IMR-90 (cell line): ENCODE measurements at regions not wholly inside any gene's neighbourhood (a gene's known extent, or its start where the extent isn't known, plus 50 kb on each side); places are given as distances from the start of the nearest gene placed in this dataset.

ENCODE experiments used
- BHLHE40 ChIP-seq: fragments of 150-350 bp; IDR thresholded peaks from 2 replicates; pipeline ENCODE4 v1.6.1; 2016; ENCODE audit warnings: mild to moderate bottlenecking, low read depth, low read length
- CEBPB ChIP-seq: IDR thresholded peaks from 2 replicates; pipeline ENCODE4 v1.6.1; 2012; ENCODE audit warnings: low read depth, low read length, improper control_type of control experiment
- CHD1 ChIP-seq: IDR thresholded peaks from 2 replicates; pipeline ENCODE4 v1.6.1; 2012; ENCODE audit warnings: low read depth, low read length, improper control_type of control experiment
- CTCF ChIP-seq: conservative IDR thresholded peaks from 2 replicates; pipeline ENCODE4 v1.5.1; 2012; ENCODE audit warnings: mild to moderate bottlenecking, low read depth, low read length, improper control_type of control experiment
- MXI1 ChIP-seq: IDR thresholded peaks from 2 replicates; pipeline ENCODE4 v1.6.1; 2012; ENCODE audit warnings: low read depth, mild to moderate bottlenecking, low read length, moderate library complexity, borderline replicate concordance
- POLR2A ChIP-seq: IDR thresholded peaks from 2 replicates; pipeline ENCODE4 v1.6.1; 2012; ENCODE audit warnings: mild to moderate bottlenecking, low read depth, low read length
- RAD21 ChIP-seq: IDR thresholded peaks from 2 replicates; pipeline ENCODE4 v1.6.1; 2012; ENCODE audit warnings: low read length, improper control_type of control experiment
- RCOR1 ChIP-seq: IDR thresholded peaks from 2 replicates; pipeline ENCODE4 v1.6.1; 2012; ENCODE audit warnings: mild to moderate bottlenecking, low read length, improper control_type of control experiment; ENCODE audit not compliant: insufficient replicate concordance
- RFX5 ChIP-seq: IDR thresholded peaks from 2 replicates; pipeline ENCODE4 v1.8.0; 2012; ENCODE audit warnings: low read depth, mild to moderate bottlenecking, low read length, moderate library complexity
- SMC3 ChIP-seq: fragments of 150-350 bp; IDR thresholded peaks from 2 replicates; pipeline ENCODE4 v1.6.1; 2016; ENCODE audit warnings: low read depth, mild to moderate bottlenecking, antibody characterized with exemption, low read length, moderate library complexity
- USF2 ChIP-seq: fragments of 150-350 bp; IDR thresholded peaks from 2 replicates; pipeline ENCODE4 v1.6.1; 2017; ENCODE audit warnings: mild to moderate bottlenecking, antibody characterized with exemption, low read length, low read depth

GRCh38 chr1:232873412-232873811, 68.2 kb downstream of the MAP10 start:
- TF ChIP-seq POLR2A = no peak
- no peak for TF ChIP-seq USF2
- no peak for TF ChIP-seq CTCF
- TF ChIP-seq RAD21 = no peak
- no peak for TF ChIP-seq BHLHE40
- no peak for TF ChIP-seq CEBPB
- TF ChIP-seq SMC3 = no peak
- TF ChIP-seq RFX5 = no peak
- TF ChIP-seq CHD1 = no peak
- TF ChIP-seq MXI1 = no peak
- TF ChIP-seq RCOR1 = no peak
